NCI-H128 (cell line): ENCODE measurements at regions not wholly inside any gene's neighbourhood (a gene's known extent, or its start where the extent isn't known, plus 50 kb on each side); places are given as distances from the start of the nearest gene placed in this dataset.
"Not testable (repeated sequence)": the region's sequence is repeated elsewhere in the genome, so short reads cannot be mapped to it uniquely, and the experiment has no call there.

Source experiments
- DNase-seq: peaks from one replicate; lab custom pipeline; 2025; ENCODE audit not compliant: unreplicated experiment; lab: John Stamatoyannopoulos, UW

GRCh38 chr14:55766071-55766470 lies 186.1 kb downstream of the KTN1 start:
- no peak for DNase-seq

DNA sequence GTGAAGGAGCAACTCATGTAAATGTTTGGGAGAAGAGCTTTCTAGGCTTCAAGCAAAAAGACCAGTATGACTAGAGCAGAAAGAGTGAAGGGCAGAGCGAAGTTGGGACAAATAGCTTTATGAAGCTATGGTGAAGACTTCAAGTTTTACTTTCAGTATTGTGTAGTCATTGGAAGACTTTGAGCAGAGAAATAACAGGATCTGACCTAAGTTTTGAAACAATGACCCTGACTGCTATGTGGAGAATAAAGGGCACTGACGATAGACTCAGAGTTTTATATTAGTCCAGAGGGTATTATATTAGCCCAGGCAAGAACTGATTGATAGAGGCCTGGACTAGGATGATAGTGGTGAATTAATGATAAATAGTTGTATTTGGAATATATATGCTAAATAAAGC lies 187.3 kb downstream of the KTN1 start:
- DNase-seq: no peak

- no peak for DNase-seq
These were observed 189.9 kb downstream of the KTN1 start for GRCh38 chr14:55769877-55770276.

- DNase-seq: no peak
These were observed 191.4 kb downstream of the KTN1 start for GRCh38 chr14:55771242-55771981.

DNA sequence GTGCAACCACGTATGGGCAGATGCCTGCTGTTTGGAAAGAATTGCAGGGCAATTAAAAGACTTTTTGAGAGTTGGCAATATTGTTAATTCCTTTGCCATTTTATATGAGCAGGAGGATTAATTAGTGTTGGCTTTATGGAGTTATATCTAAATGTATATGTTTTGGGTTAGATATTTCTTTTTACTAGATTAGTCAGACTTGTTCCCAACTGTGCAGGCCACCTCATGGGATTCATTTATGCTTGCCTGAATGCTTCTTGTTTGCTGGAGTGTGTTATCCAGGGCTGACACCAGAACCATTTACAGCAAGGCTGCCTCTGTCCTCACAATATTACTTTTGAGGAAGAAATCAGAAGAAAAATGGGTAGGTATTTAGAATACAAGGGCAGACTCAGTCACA lies 192.5 kb downstream of the KTN1 start:
- DNase-seq: no peak

DNA sequence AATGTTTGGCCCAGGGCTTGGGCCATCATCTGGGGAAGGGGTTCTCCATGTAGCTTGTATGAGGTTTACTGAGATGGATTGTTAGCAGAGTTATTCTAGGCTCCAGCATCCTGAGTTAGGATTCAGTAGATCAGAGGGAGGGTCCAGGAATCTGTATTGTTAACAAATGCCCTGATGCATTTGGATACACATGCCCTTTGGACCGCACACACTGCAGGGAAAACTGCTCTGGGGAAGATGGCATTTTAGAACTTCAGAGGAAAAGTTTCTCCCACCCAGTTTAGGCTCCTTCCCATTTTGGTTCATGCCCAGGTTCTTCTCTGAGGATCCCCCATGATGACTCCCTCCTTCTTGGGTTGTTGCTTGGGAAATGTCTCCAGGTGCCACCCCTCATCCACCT lies 193.3 kb downstream of the KTN1 start:
- no peak for DNase-seq

GRCh38 chr14:55773984-55774545 lies 194.1 kb downstream of the KTN1 start:
- DNase-seq: no peak

GRCh38 chr14:55777877-55778276 lies 197.9 kb downstream of the KTN1 start:
- no peak for DNase-seq

DNA sequence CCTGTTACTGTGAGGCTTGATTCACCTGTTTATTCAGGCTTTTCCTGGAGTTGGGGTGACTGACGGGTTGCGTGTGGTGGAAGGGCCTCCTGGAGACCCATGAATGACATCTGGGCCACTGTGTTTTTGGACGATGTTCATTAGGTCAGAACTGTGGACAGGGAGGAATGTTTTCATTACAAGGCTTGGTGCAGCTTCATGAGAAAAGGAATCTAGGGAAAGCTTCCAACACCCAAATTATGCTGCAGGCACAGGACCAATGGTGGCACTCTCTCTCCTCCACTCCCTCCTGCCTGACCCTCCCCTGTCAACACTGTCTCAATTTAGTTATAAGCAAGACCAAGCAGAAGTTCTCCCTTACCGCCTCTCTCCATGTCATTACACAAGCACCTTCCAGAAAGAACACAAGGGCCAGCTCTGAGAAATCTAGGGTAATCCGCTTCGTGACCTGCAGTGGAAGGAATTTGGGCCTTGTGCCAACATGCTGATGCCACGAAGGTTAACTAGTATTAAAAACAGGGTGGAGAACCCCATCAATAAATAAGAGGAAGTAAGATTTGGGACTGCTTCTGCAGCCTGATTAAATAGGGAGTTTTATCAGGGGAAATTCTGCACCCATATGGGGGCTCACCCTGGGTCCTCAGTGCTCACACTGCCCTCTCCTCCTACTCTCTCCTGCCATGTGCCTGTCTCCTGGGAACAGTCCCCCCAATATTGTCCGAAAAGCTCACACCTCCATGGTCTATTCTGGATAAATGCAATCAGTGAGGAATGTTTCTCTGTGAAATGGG lies 200.3 kb downstream of the KTN1 start:
- no peak for DNase-seq

GRCh38 chr14:55781046-55781445 lies 201.0 kb downstream of the KTN1 start:
- DNase-seq: no peak

- DNase-seq: no peak
These were observed 202.2 kb downstream of the KTN1 start for GRCh38 chr14:55782166-55782565.

DNA sequence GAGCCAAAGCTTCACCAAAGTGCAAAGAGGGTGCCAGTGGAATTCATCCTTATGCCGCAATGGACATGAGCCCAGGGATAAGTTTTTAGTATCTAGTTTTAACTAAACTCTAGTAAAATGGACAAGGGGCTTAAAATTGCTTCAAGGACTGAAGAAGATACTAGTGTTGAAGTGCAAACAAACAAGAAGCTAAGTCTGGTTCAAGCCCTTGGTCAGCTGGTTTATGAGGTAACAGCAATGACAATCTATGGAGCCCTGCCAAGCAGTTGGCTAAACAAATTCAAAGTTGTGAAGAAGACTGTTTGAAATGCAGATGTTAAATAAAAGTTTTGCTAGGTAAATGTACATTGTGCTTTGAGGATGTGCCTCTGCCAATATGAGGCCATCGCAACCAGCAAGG lies 209.4 kb downstream of the KTN1 start:
- no peak for DNase-seq

GRCh38 chr14:55794655-55795595 lies 214.9 kb downstream of the KTN1 start:
- no peak for DNase-seq

DNA sequence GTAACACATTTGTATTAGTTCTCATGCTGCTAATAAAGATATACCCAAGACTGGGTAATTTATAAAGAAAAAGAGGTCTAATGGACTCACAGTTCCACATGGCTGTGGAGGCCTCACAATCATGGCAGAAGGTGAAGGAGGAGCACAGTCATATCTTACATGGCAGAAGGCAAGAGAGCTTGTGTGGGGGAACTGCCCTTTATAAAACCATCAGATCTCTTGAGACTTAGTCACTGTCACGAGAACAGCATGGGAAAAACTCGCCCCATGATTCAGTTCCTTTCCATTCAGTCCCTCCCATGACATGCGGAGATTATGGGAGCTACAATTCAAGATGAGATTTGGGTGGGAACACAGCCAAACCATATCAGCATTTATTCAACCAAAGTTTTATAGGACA lies 216.5 kb downstream of the KTN1 start:
- not testable (repeated sequence) for DNase-seq

DNA sequence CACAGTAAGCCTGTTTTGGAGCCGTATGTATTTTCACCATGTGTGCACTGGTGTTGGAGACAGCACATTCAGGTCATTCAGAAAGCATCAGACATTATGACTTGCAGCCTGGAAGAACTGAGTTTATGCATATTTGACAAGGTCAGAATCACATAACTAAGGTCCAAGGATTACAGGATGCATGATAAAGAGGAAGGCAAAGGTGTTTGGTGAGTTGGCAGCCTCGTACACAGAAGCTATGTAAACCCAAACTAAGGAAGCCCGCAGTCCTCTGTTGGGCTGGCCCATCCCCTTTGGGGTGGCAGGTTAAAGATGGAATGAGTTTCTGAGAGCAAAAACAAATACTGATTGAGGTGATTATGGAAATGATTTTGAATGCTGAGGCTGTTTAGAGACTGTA lies 218.4 kb downstream of the KTN1 start:
- no peak for DNase-seq

DNA sequence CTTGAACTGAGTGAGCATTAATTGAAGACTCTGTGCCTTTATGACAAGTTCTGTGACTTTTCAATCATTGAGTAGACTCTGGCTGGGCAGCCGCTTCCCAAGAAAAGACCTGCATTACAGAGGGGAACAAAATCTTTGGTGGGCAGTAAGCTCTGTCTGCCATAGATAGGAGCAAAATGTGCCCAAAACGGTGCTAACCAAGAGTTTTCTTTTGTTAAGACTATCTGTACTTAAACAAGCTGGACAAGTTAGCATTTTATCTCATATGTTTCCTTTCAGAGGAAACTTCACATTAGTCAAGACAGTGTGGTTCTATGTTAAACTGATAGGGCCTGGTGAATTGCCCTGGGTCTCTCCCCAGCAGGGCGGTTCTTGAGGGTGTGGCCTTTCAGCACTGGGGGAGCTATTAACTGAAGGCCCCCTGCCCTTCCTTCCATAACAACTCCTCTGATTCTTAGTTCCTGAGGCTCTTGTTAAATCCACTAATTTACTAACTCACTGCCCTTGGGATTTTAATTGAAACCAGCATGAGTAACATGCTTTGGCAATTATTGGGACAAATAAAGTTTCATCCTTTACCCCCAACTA lies 219.6 kb downstream of the KTN1 start:
- no peak for DNase-seq

DNA sequence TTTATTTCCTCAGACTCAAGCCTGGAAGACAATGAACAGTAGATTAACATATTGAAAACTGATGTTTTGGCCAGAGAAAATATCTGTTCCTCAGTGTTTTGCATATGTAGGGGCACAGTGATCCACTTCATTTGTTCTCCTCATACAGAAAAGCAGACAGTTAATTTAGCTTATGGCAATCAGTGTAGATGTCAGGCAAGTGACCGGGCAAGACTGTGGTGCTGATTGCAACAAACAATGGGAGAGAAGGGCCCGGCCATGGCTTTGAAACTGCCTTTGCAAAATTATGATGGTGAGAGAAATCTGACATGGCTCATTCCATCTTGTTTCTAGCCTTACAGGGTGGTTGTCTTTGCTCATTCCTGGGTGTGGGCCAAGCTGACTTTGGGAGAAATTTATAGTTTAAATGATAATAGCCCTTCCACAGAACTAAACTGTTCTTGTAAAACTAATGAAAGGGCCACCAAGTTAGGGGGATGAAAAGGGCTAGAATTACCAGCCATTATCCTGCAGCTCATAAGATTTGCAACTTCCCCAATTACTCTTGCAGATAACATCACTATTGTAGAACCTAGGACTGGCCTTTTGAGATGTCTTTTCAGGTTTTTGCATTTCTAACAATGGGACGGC lies 220.3 kb downstream of the KTN1 start:
- DNase-seq: no peak

DNA sequence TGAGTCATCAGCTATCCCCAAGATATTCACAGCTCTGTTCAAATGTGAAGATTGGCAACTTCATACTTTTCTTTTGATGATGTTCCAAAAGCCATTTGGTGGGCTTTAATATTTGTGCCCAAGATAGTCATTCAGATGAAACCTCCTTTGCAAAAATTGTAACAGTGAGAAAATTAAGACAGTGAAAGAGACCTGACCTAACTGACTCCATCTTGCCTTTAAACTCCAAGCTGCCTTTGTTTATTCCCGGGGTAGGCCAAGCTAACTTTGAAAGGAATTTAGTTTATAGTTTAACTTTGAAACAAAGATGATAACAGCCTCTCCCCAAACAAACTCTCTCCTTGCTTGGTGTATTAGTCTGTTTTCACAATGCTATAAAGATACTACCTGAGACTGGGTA lies 221.1 kb downstream of the KTN1 start:
- DNase-seq: no peak

DNA sequence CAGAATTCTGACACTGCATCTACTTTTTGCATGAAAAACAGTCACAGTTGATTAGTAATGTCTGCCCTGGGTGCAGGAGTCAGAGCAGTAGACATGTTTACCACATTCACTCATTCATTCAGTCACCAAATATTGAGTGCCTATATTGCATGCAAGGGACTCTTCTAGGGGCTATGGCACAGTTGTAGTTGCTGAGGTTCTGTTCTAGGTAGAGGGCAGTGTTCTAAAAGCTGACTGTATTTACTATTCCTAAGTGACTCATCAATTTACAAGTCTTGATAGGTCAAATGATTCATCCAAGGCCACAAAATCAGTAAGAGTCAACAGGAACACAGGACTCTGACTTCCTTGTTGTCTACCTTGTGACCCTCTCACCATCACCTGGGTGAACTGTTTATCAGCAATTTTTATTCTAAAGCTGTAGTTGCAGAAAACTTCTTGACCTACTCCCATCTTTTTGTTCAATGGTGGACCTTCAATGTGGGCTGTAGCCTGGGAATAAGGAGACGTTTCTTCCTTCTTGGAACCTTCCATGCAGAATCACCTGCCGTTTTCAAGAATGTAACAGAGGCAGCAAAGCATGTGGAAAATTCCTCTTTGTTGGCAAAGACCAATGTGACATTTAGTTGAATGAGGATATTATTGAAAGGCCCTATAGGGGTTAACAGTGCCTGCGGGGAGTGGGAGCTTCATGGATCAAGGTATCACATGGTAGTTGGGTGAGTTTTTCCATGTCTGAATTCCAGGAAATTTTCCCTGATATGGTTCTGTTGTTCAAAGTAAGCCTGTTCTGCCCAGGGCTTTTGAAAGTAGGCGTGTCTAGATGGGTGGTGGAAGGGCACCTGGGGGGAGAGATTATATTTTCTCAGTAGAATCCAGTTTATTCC lies 223.2 kb downstream of the KTN1 start:
- DNase-seq: no peak
